ENCODE measurements at regions not wholly inside any gene's neighbourhood (a gene's known extent, or its start where the extent isn't known, plus 50 kb on each side); places are given as distances from the start of the nearest gene placed in this dataset.

- DNase-seq (ENCODE audit: low read depth in 2 of 2), result no peak
Observed at GRCh38 chr5:158644301-158644700, 455.4 kb downstream of the EBF1 start.

GRCh38 chr5:158643840-158644239 lies 455.9 kb downstream of the EBF1 start:
- DNase-seq (ENCODE audit: low read depth in 2 of 2), result no peak

GRCh38 chr5:158642879-158643278 lies 456.8 kb downstream of the EBF1 start:
- no peak for DNase-seq (ENCODE audit: low read depth in 2 of 2)

- DNase-seq (ENCODE audit: low read depth in 2 of 2), result no peak
Observed at GRCh38 chr5:158641016-158641415, 458.7 kb downstream of the EBF1 start.

GRCh38 chr5:158640593-158640980 lies 459.1 kb downstream of the EBF1 start:
- DNase-seq (ENCODE audit: low read depth in 2 of 2), result no peak

GRCh38 chr5:158639881-158640592 lies 459.7 kb downstream of the EBF1 start:
- no peak for DNase-seq (ENCODE audit: low read depth in 2 of 2)

- no peak for DNase-seq (ENCODE audit: low read depth in 2 of 2)
Observed at GRCh38 chr5:158638396-158638795, 461.3 kb downstream of the EBF1 start.

- DNase-seq (ENCODE audit: low read depth in 2 of 2), result no peak
Observed at GRCh38 chr5:158637039-158637438, 462.7 kb downstream of the EBF1 start.

- no peak for DNase-seq (ENCODE audit: low read depth in 2 of 2)
Observed at GRCh38 chr5:158635565-158635964, 464.2 kb downstream of the EBF1 start.

- no peak for DNase-seq (ENCODE audit: low read depth in 2 of 2)
Observed at GRCh38 chr5:158634714-158635113, 465.0 kb downstream of the EBF1 start.

GRCh38 chr5:158629591-158630312 lies 470.0 kb downstream of the EBF1 start:
- no peak for DNase-seq (ENCODE audit: low read depth in 2 of 2)

GRCh38 chr5:158626718-158627117 lies 473.0 kb downstream of the EBF1 start:
- DNase-seq (ENCODE audit: low read depth in 2 of 2), result no peak

- DNase-seq (ENCODE audit: low read depth in 2 of 2), result no peak
Observed at GRCh38 chr5:158623971-158624370, 475.7 kb downstream of the EBF1 start.

GRCh38 chr5:158621391-158621790 lies 478.3 kb downstream of the EBF1 start:
- no peak for DNase-seq (ENCODE audit: low read depth in 2 of 2)

GRCh38 chr5:158619083-158619788 lies 480.5 kb downstream of the EBF1 start:
- DNase-seq (ENCODE audit: low read depth in 2 of 2), result no peak

- no peak for DNase-seq (ENCODE audit: low read depth in 2 of 2)
Observed at GRCh38 chr5:158618256-158618655, 481.5 kb downstream of the EBF1 start.

- no peak for DNase-seq (ENCODE audit: low read depth in 2 of 2)
Observed at GRCh38 chr5:158616707-158617106, 483.0 kb downstream of the EBF1 start.

- no peak for DNase-seq (ENCODE audit: low read depth in 2 of 2)
Observed at GRCh38 chr5:158614951-158615350, 484.8 kb downstream of the EBF1 start.

GRCh38 chr5:158611581-158611980 lies 488.1 kb downstream of the EBF1 start:
- no peak for DNase-seq (ENCODE audit: low read depth in 2 of 2)

GRCh38 chr5:158610051-158610415 lies 489.7 kb downstream of the EBF1 start:
- no peak for DNase-seq (ENCODE audit: low read depth in 2 of 2)

GRCh38 chr5:158609333-158610050 lies 490.2 kb downstream of the EBF1 start:
- no peak for DNase-seq (ENCODE audit: low read depth in 2 of 2)

- no peak for DNase-seq (ENCODE audit: low read depth in 2 of 2)
Observed at GRCh38 chr5:158607088-158607487, 492.6 kb downstream of the EBF1 start.

Data from stimulated activated CD8-positive, alpha-beta memory T cell treated with anti-CD3 and anti-CD28 coated beads, Interleukin-7, amount 100 ng/mL, for 4 hours (primary cell).